ENCODE measurements at regions not wholly inside any gene's neighbourhood (a gene's known extent, or its start where the extent isn't known, plus 50 kb on each side); places are given as distances from the start of the nearest gene placed in this dataset.

DNA sequence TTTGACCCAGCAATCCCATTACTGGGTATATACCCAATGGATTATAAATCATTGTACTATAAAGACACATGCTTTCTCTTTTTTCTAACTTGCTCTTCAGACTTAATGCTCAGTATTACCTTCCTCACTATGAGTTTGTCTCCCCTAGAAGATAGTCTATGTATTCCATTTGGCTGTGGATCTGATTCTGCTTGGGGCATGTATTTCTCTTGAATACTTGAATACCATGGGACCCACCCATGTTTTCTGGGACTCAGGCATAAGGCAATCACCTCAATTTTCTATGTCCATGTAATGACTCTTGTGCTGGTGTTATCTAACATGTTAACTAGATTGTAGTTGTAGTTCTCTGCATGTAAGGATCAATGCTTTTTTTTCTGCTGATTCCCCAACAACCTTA is 70.4 kb upstream of the PPM1H start:
- TF ChIP-seq POLR2A (IDR thresholded peaks at IDR 0.05; ENCODE audit: low read depth, low read length), result no peak
- TF ChIP-seq, protein P1, sequence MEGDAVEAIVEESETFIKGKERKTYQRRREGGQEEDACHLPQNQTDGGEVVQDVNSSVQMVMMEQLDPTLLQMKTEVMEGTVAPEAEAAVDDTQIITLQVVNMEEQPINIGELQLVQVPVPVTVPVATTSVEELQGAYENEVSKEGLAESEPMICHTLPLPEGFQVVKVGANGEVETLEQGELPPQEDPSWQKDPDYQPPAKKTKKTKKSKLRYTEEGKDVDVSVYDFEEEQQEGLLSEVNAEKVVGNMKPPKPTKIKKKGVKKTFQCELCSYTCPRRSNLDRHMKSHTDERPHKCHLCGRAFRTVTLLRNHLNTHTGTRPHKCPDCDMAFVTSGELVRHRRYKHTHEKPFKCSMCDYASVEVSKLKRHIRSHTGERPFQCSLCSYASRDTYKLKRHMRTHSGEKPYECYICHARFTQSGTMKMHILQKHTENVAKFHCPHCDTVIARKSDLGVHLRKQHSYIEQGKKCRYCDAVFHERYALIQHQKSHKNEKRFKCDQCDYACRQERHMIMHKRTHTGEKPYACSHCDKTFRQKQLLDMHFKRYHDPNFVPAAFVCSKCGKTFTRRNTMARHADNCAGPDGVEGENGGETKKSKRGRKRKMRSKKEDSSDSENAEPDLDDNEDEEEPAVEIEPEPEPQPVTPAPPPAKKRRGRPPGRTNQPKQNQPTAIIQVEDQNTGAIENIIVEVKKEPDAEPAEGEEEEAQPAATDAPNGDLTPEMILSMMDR (IDR thresholded peaks at IDR 0.05; ENCODE audit: extremely low read depth in 1 of 2, insufficient read depth in 1 of 2, low read depth in 1 of 2, low read length in 2 of 2), result no peak
- TF ChIP-seq EZH2 (IDR thresholded peaks at IDR 0.05; ENCODE audit: borderline replicate concordance, low read depth, low read length, severe bottlenecking), result no peak
- no peak for TF ChIP-seq POLR2AphosphoS5 (IDR thresholded peaks at IDR 0.05; ENCODE audit: insufficient read depth, low read depth, low read length)
- TF ChIP-seq, protein P2, sequence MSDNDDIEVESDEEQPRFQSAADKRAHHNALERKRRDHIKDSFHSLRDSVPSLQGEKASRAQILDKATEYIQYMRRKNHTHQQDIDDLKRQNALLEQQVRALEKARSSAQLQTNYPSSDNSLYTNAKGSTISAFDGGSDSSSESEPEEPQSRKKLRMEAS (IDR thresholded peaks at IDR 0.05; ENCODE audit: insufficient read depth, insufficient read length), result no peak
- no peak for TF ChIP-seq FOS (IDR thresholded peaks at IDR 0.05; ENCODE audit: borderline replicate concordance, insufficient read depth, low read length)
- TF ChIP-seq MYC (IDR thresholded peaks at IDR 0.05; ENCODE audit: low read depth, low read length), result no peak

Data from endothelial cell of umbilical vein (primary cell).